HG02852 (cell line): ENCODE measurements at regions not wholly inside any gene's neighbourhood (a gene's known extent, or its start where the extent isn't known, plus 50 kb on each side); places are given as distances from the start of the nearest gene placed in this dataset.
"Not testable (repeated sequence)": the region's sequence is repeated elsewhere in the genome, so short reads cannot be mapped to it uniquely, and the experiment has no call there.

Experiments
- ATAC-seq: cut with Tn5 transposase; IDR thresholded peaks from one replicate; pipeline ENCODE4 v1.9.1; 2021; ENCODE audit warnings: mild to moderate bottlenecking, moderate library complexity; ENCODE audit not compliant: unreplicated experiment

DNA sequence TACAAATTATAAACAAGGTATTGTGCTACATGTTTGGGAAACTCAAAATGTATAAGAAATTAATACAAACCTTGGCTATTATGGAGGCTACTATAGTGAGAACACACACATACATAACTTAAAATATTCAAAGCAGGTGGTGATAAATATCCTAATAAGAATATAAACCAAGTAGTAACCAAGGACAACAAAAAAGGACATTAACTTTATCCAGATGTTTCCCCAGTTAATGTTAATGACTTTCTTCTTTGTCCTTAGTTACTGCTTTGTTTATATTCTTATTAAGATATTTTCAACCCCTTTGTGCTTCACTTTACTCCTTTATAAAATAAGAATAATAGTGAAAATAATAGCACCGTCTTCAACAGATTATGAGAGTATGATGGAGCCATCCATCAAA, 241.6 kb downstream of the CALCRL start:
- no peak for ATAC-seq

DNA sequence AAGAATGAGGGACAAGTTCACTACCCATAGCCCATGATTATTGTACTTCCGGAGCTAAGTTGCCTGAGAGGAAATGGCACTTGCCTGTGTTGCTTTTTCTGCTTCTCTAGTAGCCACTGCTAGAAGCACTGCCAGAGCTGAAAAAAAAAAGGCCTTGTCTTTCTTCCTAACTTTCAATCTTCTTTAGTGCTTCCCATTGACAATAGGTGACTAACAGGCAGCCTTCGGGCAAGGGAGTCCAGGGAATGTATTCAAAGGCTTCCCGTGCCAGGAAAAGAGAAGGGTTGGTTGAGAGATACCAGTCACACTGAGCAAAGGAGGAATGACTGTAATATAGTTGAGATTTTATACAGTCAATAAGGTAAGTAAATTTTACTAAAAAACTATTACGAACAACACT, 242.0 kb downstream of the CALCRL start:
- no peak for ATAC-seq

GRCh38 chr2:187198136-187198535, 249.9 kb downstream of the CALCRL start:
- ATAC-seq, result no peak

GRCh38 chr2:187194049-187194448, 254.0 kb downstream of the CALCRL start:
- ATAC-seq, result no peak

- no peak for ATAC-seq
These were observed 259.0 kb downstream of the CALCRL start for GRCh38 chr2:187188783-187189631.

DNA sequence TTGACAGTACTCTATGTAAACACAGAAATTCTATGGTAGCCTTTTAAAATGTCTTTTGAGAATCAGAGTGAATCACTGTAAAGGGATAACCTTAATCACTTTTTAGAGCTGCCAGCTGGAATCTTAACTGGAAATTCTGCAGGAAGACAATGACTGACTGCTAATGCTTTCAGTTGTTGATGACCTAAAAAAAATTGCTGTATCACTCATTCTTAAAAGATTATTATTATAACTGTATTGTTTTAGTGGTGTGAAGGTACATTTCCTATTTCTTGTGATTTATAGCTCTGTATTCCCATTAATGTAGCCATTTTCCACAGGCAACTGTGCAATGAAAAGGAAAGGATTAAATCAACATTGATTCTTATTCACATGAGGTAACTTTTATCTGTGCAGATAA, 260.5 kb downstream of the CALCRL start:
- no peak for ATAC-seq

- no peak for ATAC-seq
These were observed 267.5 kb downstream of the CALCRL start for GRCh38 chr2:187180529-187180928.

GRCh38 chr2:187178876-187179275, 269.2 kb downstream of the CALCRL start:
- ATAC-seq, result not testable (repeated sequence)

- no peak for ATAC-seq
These were observed 270.8 kb downstream of the CALCRL start for GRCh38 chr2:187177253-187177652.

DNA sequence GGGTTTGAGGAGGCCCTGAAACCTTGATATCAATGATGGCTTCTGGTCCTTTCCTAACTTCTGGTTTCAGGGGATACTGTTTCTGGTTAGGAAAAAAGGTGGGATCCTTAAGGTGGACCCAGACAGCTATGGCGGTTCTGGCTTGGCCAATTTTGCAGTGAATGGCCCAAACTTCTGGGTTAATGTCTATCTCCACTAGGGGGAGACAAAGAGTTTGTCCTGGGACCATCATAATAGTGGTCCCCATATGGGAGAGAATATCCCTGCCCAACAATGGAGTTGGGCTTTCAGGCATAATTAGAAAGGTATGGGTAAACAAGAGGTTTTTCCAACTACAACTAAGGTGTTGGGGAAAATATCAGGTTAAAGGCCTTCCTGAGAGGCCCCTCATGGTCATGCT, 273.5 kb downstream of the CALCRL start:
- no peak for ATAC-seq

GRCh38 chr2:187171318-187171717, 276.7 kb downstream of the CALCRL start:
- no peak for ATAC-seq

- ATAC-seq, result no peak
These were observed 278.2 kb downstream of the CALCRL start for GRCh38 chr2:187169864-187170263.

DNA sequence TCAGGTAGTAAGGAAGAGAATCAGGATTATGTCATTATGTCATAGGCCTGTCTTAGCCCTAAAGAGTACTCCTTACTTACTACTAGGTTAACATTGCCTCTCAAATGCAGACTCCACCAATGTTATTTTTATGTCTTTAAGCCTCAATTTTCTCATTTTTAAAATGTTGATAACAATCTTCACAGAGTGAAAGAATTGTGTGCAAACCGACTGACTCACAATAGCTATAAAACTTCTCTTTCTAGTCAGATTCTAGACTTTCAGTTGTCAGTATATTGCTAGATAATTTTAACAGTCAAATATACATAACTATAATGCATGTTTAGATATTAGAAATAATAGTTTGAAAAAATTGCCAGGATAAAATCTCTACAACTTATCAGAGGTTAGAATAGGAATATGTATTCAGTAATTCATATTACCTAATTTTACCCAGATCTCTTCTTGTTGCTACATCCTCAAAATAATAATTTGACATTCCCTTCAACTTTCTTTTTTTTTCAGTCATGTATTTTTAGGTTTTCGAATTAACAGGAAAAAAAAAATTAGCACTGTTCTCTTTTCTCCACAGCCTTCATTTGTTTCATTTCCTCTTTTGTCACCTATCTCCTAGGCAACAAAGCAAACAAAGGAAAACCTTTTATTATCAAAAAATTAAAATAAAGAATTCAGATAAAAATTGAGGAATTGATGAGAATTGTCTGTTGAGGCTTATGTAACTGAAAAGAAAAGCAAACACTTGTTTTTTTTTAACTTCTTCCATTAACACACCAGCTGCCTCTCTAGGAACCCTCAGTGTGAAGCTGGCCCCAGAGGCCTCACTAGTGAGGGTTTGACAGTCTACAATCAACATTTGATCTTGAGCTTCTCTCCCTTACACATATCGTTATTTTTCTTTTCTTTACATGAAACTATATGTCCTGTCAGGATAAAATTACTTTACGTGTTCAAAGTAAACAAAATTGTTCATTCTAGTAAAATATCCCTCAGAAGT, 279.0 kb downstream of the CALCRL start:
- peak; percentile 67 for ATAC-seq

GRCh38 chr2:187167491-187167890, 280.6 kb downstream of the CALCRL start:
- no peak for ATAC-seq

DNA sequence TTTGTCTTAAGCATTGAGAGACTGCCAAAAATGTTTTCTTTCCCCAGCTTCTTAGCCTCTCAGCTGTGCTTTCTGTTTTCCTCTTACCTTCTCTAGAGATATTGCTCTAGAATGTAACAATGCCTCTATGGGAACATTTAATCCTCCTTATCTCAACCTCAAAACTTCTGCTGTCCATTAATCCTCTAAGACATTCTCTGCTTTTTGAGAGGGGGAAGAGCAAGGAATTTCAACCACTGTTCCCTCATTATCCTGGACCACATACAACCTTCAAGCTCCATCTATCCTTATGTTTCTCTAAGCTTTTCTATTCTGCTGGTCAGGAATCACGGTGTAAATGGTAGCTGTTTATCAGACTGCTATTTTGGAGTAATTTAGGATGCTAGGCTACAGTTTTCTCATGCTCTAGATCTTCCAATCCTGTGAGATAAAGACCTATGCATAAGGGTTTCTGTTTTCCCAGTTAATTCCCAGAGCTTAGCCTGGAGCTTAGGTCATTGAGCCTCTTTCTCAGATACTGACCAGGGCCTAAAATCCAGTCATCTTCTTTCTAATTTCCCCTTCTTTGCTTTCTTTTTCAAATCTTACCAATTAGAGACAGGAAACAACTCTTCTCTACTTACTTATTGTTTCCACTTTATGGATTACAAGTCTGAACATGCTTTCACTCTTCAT, 282.0 kb downstream of the CALCRL start:
- no peak for ATAC-seq

DNA sequence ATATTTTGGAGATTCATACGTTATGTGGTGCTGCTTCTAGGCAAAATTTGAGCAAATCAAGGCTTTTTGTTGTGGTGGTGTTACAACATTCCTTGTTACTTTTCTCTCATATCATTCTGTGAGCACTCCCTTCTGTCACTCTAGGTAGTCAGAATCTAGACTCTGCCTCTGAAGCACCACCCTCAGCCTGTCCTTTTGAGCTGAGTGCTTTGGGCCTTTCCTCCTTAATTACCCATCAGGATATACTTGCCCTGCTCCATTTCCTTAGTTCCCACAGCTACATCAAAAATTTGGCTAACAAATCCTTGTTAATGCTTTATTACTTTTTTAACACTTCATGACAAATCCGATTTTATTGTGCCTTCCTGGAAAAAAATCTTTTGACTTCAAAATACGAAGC, 289.6 kb downstream of the CALCRL start:
- ATAC-seq, result no peak

- no peak for ATAC-seq
These were observed 291.0 kb downstream of the CALCRL start for GRCh38 chr2:187157046-187157445.

DNA sequence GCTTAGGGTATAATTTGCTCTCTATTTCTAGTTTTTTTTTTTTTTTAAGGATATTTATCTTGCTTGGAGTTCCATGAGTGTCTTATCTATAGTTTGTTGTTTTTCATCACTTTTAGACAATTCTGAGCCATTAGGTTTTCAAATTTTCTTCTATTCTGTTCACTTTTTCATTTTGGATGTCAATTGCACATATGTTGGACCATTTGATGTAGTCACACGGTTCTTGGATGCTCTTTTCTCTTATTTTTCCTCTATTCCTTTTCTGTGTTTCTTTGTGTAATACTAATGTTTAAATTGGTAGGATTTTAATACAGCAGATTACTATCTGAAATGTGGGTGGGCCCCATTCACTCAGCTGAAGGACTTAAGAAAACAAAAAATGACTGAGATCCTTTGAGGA, 292.6 kb downstream of the CALCRL start:
- ATAC-seq, result no peak

- no peak for ATAC-seq
These were observed 297.4 kb downstream of the CALCRL start for GRCh38 chr2:187150670-187151069.

DNA sequence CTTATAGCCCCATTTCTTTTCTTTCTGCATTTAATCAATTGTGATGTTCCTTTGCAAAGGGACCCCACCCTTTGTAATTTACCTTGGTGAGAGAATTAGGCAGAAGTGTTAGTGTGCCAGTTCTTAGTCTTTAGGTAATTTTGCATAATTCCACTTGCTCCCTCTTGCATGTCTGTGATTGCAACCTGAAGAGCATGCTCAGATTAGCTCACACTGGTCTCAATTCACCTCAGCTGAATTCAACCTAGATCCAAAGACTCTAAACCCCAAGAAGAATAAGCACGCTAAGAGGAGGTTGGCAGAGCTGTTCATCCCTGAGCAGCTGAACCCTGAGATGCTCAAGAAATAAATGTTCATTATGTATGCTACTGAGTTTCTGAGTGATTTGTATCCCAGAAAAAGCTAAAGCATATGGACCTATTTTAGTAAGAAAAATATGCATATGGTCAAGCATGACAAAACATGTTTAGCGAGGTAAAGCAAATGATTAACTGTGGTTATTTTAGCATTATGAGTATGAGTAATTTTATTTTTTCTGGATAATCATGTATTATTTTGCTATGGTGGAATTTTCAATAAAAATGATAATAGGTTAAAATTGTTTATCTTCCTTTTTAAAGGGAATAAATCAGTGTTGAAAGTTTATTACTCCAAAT, 299.2 kb upstream of the ZSWIM2 start:
- no peak for ATAC-seq

- ATAC-seq, result no peak
These were observed 294.6 kb upstream of the ZSWIM2 start for GRCh38 chr2:187143537-187143936.
